HG02678 (cell line): ENCODE measurements at regions not wholly inside any gene's neighbourhood (a gene's known extent, or its start where the extent isn't known, plus 50 kb on each side); places are given as distances from the start of the nearest gene placed in this dataset.
"Not testable (repeated sequence)": the region's sequence is repeated elsewhere in the genome, so short reads cannot be mapped to it uniquely, and the experiment has no call there.

Experiments used
- ATAC-seq: cut with Tn5 transposase; IDR thresholded peaks from one replicate; pipeline ENCODE4 v1.9.1; 2021; ENCODE audit warnings: mild to moderate bottlenecking, moderate library complexity; ENCODE audit not compliant: unreplicated experiment

DNA sequence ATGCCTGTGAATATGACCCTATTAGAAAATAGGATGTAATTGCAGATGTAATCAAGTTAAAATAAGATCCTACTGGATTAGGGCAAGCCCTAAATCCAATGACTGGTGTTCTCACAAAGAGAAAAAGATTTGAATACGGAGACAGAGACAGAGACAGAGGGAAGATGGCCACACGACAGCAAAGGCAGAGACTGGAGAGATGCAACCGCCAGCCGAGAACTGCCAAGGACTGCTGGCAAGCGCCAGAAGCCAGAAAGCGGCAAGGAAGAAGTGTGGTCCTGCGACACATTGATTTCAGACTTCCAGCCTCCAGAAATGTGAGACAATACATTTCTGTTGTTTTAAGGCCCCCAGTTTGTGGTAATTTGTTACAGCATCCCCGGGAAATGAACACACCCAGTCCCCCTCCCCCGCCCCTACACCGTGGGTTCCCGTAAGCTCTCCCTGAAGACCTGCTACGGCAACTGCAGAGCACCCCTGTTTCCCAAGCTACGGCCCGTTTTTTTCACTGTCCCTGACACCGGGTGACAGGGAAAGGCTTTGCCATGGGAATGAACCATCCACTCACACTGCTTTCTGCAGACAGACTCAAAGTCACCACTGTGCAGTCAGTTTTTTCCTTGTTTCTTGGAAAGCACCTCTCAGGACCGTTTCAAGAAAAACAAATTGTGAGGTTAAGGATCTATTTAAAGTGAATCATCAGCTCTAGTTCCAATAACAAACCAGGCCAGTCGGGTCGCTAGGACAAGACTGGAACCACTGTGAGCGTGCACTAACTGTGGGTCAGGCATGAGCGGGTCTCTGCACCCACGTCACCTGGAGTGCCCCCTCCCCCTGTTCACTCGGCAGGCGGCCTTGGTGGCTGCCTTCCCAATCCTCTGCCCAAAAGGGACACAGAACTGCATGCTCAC, 199.2 kb upstream of the IRF2BP2 start:
- peak; percentile 68 for ATAC-seq

DNA sequence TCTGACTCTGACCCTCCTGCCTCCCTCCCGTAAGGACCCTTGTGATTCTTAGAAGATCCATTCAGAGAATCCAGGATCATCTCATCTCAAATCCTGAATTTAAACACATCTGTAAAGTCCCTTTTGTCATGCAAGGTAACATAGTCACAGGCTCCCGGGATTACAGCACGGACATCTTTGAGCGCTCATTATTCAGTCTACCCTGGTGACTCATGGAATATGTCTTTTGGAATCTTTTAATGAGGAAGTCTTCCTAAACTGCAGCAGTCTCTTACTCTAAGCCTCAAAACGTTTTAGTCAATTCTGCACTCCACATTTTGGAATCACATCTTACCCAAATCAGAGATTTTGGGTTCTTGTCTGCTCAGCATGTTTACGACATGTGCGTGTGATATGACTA, 198.5 kb upstream of the IRF2BP2 start:
- not testable (repeated sequence) for ATAC-seq

DNA sequence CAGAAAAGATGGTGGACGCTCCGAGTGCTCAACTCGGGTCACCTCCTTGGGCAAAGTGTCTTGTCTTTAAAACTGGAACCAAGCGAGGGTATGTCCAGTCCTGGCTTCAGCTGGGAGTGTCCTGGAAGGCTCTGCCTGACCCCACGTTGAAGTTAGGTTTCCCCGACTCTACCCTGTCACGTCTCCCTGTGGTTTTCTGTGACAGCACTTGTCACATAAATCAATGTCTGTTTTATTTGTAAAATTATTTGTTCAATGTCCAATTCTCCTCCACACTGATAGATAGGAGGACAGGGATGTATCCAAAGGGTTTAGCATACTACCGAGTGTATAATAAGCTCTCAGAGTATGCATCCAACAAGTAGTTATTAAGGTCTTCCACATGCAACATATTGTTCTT, 197.7 kb upstream of the IRF2BP2 start:
- ATAC-seq, result not testable (repeated sequence)

GRCh38 chr1:234802586-234802985, 192.6 kb upstream of the IRF2BP2 start:
- ATAC-seq, result not testable (repeated sequence)

DNA sequence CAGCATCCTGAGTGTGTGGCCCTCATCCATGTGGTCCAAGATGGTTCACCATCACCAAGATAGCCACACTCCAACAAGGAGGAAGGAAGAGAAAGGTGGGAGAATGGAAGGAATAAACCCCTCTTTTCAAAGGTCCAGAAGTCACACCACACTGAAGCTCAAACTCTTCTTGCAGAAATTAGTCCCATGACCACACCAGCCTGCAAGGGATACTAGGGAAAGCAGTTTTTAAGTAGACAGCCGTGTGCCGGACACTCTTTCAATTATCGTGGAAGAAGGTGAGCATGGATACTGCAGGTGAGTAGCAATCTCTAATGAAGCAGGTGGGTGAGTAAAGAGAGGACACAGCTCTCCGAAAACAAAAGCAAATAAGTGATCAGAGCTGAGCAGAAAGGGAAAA, 191.7 kb upstream of the IRF2BP2 start:
- ATAC-seq, result not testable (repeated sequence)

- not testable (repeated sequence) for ATAC-seq
Measured at GRCh38 chr1:234801147-234801546, 191.2 kb upstream of the IRF2BP2 start.

DNA sequence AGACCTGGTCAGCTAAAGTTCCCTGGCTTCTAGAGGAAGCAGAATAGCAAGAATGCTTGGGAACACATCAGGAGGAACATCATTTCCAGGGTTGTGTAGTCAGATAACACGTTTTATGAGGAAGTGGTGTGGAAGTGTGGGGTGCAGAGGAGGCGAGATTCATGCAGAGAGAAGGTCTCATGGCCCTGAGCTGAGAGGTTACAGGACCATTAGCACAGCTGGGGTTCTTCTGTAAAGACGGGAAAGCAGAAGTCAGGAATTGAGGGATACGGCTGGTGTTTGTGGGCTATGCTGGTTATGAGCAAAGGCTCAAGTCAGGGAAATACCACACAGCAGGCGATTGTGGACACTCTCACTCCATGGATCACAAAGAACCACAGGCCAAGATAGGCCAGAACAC, 190.6 kb upstream of the IRF2BP2 start:
- ATAC-seq, result not testable (repeated sequence)

GRCh38 chr1:234799021-234799689, 189.2 kb upstream of the IRF2BP2 start:
- ATAC-seq, result not testable (repeated sequence)

- not testable (repeated sequence) for ATAC-seq
Measured at GRCh38 chr1:234797216-234797615, 187.2 kb upstream of the IRF2BP2 start.

GRCh38 chr1:234796438-234796792, 186.4 kb upstream of the IRF2BP2 start:
- ATAC-seq, result not testable (repeated sequence)

DNA sequence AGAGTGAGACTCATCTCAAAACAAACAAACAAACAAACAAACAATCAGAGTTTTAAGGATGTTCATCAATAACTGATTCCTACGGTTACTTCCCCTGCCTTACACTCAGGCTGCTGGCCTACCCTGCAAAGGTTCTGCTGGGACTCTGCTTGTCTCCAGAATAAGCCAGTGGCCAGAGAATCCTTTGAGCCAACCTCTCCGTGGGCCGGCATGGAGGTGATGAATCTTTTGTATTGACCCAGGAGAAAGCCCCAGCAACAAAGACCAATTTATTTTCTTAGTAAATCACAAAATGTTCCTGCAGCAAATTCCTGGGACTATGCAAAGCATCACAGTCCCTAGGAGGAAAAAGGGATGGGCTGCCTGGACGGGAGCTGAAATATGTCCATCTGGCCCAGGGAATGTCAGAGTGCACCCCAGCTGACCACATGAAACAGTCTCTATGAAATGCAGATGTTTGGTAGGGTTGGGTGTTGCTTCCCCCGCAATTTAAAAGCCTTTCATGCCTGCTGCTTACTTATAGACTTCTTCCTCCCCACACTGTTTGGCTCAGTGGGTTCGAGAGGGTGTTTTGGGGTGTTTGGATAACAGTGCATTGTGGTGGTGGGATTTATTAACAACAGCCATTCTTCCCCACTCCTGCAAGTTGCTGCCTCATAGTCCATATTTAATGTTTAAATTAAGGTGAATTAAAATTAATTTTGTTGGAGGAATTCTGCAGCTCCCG, 185.9 kb upstream of the IRF2BP2 start:
- ATAC-seq, result not testable (repeated sequence)

- ATAC-seq, result not testable (repeated sequence)
Measured at GRCh38 chr1:234795007-234795406, 185.0 kb upstream of the IRF2BP2 start.

- not testable (repeated sequence) for ATAC-seq
Measured at GRCh38 chr1:234794452-234794851, 184.5 kb upstream of the IRF2BP2 start.

DNA sequence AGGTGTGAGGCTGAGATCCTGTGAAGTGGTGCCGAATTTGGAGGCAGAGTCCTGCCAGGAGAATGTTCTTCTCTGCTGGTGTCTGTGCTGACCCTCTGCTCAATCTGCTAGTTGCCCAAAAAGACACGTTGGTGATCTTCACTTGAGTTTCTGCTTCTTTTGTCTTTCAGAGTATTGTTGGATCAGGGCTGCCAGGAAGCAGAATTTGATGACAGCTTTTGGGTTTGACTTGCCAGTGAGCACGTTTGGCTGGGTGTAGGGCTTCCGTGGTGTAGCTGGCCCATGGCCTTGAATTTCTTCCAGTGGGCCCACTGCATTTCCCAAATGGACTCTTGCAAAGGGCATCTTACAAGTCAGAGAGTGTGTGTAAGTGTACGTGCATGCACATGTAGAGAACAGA, 183.9 kb upstream of the IRF2BP2 start:
- not testable (repeated sequence) for ATAC-seq

DNA sequence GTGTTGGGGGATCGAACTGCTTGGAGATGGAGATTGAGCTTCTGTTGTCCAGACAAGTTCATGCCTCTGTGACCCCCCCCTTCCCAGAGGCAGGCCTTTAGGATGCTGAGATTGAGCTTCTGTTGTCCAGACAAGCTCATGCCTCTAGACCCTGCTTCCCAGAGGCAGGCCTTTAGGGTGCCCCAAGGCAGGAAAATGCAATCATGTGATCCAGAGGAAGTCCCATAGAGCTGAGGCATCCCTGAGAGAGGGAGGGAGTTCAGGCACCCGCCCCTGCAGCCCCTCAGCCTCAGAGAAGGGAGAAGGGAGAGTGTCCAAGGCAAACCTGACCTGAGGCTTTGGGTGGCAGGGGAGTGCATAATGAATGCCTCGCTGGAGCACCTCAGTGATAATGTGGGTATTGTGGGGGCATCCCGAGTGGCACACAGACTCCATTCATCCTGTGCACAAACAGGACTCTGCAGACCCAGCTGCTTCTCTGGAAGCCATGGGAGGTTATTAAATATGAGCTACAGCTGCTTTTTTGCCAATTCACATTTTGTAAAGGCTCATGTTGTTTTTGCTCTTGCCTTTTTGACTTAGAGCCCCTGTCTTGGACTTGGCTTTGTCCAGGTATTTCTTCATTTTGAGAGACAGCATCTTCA, 182.4 kb upstream of the IRF2BP2 start:
- ATAC-seq, result not testable (repeated sequence)

DNA sequence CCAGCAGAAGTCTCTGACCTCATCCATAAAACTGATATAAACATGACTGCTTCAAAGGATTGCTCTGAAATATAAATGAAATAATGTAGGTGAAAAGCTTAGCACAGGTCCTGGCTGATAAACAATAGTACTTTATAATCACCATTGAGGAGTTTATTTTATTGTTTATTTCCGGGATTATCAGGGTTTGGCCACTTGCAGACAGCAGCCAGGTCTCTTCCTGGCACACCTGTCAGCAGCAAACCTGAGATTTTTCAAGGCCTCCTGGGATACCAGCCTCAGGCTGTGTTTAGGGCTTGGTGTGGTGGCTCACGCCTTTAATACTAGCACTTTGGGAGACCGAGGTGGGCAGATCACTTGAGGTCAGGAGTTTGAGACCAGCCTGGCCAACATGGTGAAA, 181.6 kb upstream of the IRF2BP2 start:
- not testable (repeated sequence) for ATAC-seq

DNA sequence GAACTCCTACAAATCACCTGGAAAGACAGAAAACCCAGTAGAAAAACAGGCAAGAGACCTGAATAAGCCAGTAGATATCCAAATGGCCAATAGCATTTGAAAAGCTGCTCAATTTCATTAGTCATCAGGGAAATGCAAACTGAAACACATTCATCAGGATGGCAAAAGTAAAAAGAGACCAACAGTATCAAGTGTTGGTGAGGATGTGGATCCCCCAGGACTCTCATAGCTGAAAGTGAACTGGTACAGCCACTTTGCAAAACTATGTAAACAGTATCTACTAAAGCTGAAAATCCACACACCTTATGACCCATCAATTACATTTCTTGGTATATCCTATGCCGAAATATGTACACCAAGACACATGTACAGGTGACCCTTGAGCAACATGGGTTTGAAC, 180.4 kb upstream of the IRF2BP2 start:
- not testable (repeated sequence) for ATAC-seq

DNA sequence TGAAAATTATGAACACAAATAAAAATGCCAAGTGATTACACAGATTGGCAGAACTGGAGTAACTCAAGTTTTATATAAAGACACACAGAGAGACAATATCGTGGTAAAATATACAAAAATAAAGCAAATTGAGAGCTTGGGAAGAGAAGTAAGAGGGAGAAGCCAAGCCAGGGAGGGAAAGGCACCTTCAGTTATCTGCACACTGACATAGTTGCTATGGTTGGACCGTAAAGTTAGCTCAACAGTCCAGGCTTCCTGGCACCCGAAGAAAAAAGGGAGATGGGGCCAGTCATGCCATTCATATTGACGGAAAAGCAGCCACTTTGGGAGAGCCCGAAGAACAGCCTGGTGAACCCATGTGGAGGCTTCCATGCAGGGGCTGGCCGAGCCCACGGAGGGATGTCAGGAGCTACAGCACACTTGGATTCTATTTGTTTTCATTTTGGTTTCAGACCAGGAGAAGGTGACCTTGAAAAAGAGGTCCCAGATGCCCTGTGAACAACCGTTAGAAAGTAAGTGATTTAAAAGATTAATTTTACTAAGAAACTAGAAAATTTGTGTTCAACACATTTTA, 177.1 kb upstream of the IRF2BP2 start:
- ATAC-seq, result not testable (repeated sequence)

- ATAC-seq, result not testable (repeated sequence)
Measured at GRCh38 chr1:234785922-234786321, 175.9 kb upstream of the IRF2BP2 start.

- not testable (repeated sequence) for ATAC-seq
Measured at GRCh38 chr1:234785471-234785919, 175.5 kb upstream of the IRF2BP2 start.
